ENCODE measurements at regions not wholly inside any gene's neighbourhood (a gene's known extent, or its start where the extent isn't known, plus 50 kb on each side); places are given as distances from the start of the nearest gene placed in this dataset.

- Mint-ChIP-seq H3K27me3 (peaks cover 1% of the 10 kb centered on the region), H3K4me1 (ENCODE audit: low read depth) (no peaks in the 10 kb centered on the region), H3K4me3 (no peak overlapping the region), H3K36me3 (no peaks in the 10 kb centered on the region), H3K27ac (no peak overlapping the region), H3K9me3 (ENCODE audit: low read depth) (peaks cover 15% of the 10 kb centered on the region)
Measured at GRCh38 chr6:159329081-159329480, 159.9 kb downstream of the FNDC1 start.

- no peaks in the 10 kb centered on the region for H3K4me1 Mint-ChIP-seq (ENCODE audit: low read depth)
- no peaks in the 10 kb centered on the region for H3K36me3 Mint-ChIP-seq
- no peak overlapping the region for H3K27ac Mint-ChIP-seq
- H3K9me3 Mint-ChIP-seq (ENCODE audit: low read depth): peaks cover 6% of the 10 kb centered on the region
- H3K27me3 Mint-ChIP-seq: peaks cover 1% of the 10 kb centered on the region
- no peak overlapping the region for H3K4me3 Mint-ChIP-seq
Measured at GRCh38 chr6:159328052-159328451, 158.9 kb downstream of the FNDC1 start.

- Mint-ChIP-seq H3K4me1 (ENCODE audit: low read depth) (no peaks in the 10 kb centered on the region), H3K27ac (no peak overlapping the region), H3K27me3 (no peaks in the 10 kb centered on the region), H3K4me3 (no peak overlapping the region), H3K36me3 (no peaks in the 10 kb centered on the region), H3K9me3 (ENCODE audit: low read depth) (no peaks in the 10 kb centered on the region)
Measured at GRCh38 chr6:159325476-159325875, 156.3 kb downstream of the FNDC1 start.

GRCh38 chr6:159324596-159324995 is 155.4 kb downstream of the FNDC1 start:
- Mint-ChIP-seq H3K27ac (no peak overlapping the region), H3K9me3 (ENCODE audit: low read depth) (no peaks in the 10 kb centered on the region), H3K27me3 (no peaks in the 10 kb centered on the region), H3K36me3 (no peaks in the 10 kb centered on the region), H3K4me3 (no peak overlapping the region), H3K4me1 (ENCODE audit: low read depth) (no peaks in the 10 kb centered on the region)
